GM19238 (cell line): ENCODE measurements at regions not wholly inside any gene's neighbourhood (a gene's known extent, or its start where the extent isn't known, plus 50 kb on each side); places are given as distances from the start of the nearest gene placed in this dataset.
"Not testable (repeated sequence)": the region's sequence is repeated elsewhere in the genome, so short reads cannot be mapped to it uniquely, and the experiment has no call there.

Source experiments
- DNase-seq: peaks from one replicate; pipeline ENCODE4 v3.0.0; 2011; ENCODE audit warnings: low spot score; ENCODE audit not compliant: insufficient read length

DNA sequence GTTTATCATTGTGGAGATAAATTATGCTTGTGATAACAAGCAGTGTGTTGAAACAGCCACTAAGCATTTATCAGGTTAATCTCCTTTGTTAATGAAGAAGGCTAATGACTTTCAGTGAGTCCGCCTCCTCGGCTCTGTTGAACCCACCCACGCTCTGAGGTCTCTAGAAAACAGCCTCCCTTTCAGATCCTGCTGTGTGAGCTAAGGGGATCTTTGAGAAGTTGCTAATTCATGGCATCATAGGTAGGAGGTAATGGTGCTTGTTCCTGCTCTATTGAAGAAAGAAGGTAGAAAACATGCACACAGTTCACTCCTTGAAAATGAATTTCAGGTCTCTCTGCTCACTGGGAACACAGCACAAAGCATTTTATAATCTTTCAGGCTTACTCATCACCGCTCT is 483.9 kb downstream of the AACS start:
- DNase-seq, result no peak

DNA sequence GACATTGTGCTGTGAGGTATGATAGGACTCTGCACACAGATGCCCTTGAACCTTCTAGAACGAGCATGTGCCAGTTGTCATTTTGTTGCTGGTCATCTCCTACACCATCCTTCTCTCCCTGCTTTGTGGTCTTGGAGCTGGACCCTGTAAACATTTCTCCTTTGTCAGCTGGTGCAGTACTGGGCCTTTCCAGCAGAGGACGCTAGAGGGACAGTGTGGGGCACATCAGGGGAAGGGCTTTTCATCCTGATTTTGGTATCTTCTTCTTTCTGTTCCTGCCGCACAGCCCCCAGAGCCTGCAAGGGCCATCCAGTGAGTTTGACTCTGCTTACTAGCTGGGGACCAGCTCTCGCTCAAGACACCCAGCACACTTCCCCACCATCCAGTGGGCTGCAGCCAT is 484.6 kb downstream of the AACS start:
- no peak for DNase-seq

DNA sequence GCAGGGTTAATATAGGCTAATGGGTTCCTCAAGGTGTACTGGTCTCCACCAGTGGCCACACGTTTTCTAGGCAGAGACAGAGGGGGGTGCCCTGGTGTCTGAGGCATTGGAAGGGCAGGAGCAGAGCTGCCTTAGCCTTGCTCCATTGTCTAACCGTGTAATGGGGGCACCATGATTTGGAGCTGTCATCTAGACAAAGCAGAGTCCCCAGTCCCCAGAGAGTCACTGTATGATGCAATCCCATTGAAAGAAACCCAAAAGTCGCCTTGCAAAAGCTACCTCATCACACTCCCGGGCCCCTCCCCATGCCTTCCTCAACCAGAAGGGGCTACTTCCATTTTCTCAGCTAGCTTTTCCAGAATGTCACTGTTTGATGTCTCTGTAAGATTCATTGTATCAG is 487.1 kb downstream of the AACS start:
- no peak for DNase-seq

DNA sequence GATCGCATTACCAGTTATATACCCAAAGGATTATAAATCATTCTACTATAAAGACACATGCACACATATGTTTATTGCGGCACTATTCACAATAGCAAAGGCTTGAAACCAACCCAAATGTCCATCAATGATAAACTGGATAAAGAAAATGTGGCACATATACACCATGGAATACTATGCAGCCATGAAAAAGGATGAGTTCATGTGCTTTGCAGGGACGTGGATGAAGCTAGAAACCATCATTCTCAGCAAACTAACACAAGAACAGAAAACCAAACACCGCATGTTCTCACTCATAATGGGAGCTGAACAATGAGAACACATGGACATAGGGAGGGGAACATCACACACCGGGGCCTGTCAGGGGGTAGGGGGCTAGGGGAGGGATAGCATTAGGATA is 495.8 kb downstream of the AACS start:
- not testable (repeated sequence) for DNase-seq

DNA sequence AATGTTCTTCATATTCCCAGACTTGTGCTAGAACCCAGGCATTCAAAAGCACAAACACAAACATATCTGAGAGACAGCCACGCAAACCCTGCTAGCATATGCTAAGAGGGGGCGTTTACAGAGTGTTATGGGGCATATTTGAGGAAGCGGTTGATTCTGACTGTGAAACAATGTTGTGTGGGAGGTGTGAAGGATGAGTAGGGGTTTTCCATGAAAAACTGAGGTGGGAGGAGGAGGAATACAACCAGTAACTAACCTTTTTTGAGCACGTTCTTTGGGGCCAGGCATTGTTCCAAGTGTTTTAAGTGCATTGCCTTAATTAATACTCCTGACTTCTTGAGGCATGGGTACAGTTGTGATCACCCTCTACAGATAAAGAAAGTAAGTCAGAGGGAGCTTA is 499.5 kb downstream of the AACS start:
- no peak for DNase-seq

DNA sequence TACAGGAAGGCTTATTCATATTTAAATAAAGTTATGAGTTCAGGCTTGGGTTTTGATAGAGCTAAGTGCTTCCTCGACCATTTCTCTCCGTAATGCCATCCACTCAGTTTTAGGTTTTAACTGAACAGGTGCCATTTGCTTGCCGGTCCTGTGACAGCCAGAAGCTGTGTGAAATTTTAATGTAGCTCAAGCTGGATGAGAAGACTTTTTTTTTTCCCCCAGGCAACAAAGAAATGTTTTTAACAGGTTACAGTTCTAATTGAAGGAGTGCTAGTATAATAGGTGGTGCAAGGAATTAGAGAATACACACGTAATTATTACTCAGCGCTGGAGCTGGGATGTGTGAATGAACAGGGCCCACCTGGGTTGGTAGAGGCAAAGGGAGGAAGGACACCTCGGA is 502.3 kb downstream of the AACS start:
- no peak for DNase-seq

DNA sequence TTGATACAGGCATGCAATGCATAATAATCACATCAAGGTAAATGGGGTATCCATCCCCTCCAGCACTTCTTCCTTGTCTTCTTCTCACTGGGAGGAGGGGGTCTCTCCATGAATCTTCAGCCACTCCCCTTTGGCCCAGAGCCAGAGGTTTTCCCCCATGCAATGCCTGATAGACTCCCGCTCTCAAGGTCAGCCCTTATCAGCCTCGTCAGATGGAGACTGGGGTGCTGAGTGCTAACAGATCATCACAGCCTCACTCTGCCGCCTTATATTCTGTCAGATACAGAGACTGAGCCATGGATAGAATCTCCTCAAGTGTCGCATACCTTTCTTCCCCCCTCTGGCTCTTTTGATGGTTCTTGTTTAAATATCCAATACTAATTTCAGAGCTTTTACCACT is 503.1 kb downstream of the AACS start:
- DNase-seq, result no peak

DNA sequence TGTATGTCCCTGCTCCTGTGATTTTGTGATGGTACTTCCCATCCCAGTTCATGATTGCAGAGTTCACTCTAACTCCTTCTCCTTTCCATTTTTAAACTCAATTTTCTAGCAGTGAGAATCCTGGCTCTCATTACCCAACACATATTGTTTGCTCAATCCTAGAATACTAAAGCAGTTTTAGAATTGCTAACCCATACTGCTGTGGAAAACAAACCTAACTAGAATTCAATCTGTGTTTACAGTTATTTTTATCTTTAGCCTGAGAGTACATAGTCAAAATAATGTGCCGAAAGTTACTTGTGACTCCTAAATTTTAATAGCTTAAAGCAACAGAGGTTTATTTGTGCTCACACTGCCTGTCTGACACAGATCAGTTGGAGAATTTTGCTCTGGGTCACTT is 508.0 kb downstream of the AACS start:
- no peak for DNase-seq

DNA sequence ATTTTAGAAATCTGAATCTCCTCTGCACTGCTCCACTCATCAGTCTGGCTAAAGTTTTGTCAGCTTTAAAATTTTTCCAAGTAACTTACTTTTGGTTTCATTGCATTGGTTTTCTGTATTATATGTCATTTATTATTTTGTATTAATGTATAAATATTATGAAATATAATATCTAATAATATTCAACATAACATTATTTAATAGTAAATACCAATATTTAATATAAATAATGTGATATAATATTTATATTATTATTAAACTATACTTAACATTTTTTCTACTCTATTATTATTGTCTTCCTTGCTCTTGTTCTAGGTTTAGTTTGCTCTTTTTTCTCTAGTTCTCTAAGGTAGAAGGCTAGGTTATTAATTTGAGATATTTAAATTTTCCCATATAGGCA is 512.1 kb downstream of the AACS start:
- no peak for DNase-seq

DNA sequence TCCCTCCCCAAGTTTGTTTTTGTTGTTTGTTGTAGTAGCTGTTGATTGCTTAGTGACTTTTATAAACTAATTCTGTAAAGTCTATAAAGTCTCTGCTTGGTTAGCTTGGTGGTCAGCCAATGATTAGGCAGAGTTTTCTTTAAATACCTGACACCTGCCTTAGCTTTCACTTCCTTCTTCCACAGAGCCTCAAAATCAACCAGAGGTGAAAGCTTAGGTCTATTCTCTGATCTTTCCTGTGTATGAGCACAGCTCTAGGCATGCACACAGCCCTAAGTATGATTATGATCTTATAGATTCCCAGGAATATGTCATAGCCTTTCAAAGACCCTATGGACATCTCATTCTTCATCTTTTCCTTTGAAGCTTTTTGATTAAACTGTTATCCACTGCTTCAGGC is 514.7 kb downstream of the AACS start:
- no peak for DNase-seq

DNA sequence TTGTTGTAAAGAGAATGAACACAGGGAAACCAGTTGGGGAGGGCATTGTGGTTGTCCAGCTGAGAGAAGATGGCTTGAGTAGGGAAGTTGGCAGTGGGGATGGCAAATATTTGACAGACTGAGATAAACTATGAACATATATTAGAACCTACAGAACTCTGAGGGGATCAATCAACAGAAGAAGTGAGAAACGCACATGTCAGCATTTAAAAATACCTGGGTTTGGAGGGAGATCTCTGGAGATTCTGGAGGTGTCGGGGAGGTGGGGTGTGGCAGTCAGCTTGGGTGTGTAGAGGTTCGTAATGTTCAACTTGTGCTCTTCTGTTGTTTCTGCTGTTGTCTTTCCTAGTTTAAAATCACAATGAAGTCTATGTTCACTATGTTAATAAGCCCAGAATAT is 517.8 kb downstream of the AACS start:
- DNase-seq, result no peak

DNA sequence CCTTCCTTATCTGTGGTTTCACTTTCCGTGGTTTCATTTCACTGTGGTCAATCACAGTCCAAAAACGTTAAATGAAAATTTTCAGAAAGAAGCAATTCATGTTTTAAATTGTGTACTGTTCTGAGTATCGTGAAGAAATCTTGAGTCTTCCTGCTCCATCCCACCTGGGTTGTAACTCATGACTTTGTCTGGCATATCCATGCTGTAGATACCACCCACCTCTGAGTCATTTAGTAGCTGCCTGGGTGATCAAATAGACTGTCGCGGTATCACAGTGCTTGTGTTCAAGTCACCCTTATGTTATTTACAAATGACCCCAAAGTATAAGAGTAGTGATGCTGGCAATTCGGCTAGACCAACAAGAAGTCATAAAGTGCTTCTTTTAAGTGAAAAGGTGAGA is 521.2 kb downstream of the AACS start:
- DNase-seq, result no peak

DNA sequence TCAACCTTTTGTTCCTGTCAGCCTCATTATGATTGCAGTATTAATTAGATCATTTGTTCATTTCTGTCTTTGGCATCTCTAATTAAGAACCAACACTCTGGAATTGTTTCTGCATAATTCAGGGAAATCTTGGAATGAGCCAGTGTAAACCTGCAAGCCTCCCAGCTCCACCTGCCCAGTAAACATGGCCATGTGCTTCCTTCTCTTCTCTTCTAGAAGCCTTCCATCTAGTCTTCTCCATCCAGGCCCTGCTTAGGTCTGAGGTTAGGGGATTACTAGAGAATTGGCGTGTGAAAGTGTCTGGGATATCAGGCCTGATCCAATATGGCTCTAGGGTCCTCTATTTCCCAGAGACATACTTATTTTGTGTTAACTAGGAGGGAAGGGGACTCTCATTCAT is 528.0 kb downstream of the AACS start:
- DNase-seq, result no peak

DNA sequence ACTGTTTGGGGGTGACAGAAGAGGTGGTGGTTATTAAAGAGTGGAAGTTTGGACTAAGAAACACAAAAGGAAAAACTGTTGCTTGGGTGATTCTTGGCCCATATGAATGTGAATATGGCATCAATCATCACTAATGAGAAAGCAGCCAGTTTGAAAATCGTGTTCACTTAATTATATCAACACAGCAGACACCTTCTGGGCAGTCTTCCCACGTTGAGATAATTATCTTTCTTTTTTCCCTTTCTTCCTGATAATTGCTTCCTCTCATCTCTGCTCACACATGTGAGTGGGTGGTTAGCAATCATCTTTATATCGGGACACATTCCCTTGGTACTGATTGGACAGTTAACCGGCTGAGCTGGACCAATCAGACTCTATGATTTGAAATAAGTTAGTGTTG is 539.7 kb downstream of the AACS start:
- no peak for DNase-seq

DNA sequence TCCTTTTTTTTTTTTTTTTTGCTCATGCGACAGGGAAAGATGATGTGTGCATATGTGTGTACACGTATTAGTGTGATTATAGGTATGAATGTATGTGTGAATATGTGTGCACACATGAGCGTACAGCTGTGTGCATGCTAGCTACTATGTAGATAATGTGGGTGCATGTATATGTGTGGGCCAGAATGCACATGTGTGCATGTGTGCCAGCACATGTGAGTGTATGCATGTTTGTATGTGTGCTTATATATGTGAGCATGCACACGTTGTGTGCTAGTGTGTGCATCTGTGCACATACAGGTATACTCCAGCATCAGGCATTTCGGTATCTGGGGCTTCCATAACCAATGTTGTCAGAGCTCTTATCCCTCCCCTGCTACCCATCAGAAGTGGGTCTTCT is 541.1 kb downstream of the AACS start:
- DNase-seq, result no peak

DNA sequence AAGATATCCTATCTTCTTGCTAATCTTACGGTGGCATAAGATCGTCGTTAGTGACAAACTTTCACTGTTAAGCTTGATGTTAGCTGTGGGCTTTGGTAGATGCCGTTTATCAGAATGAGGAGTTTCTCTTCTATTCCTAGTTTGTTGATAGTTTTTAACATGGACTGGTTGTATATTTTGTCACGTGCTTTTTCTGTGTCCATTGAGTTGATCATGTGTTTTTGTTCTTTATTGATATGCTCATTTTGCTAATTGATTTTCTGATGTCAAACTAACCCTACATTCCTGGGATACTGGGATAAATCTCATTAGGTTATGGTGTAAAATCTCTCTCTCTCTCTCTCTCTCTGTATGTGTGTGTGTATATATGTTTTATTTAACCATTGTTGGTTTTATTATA is 545.1 kb downstream of the AACS start:
- no peak for DNase-seq

DNA sequence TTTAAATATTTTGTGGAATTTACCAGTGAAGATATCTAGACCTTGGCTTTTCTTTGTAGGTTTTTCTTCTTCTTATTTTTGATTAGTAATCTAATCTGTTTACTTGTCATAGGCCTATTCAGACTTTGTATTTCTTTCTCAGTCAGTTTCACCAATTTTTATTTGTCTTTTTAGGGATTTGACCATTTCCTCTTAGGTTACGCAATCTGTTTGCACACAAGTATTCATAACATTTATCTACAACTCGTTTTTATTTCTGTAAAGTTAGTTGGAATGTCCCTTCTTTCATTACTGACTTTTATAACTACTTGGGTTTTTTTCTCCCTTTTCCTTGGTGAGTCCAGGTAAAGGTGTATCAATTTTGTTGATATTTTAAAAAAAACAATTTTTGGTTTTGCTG is 545.7 kb downstream of the AACS start:
- no peak for DNase-seq

DNA sequence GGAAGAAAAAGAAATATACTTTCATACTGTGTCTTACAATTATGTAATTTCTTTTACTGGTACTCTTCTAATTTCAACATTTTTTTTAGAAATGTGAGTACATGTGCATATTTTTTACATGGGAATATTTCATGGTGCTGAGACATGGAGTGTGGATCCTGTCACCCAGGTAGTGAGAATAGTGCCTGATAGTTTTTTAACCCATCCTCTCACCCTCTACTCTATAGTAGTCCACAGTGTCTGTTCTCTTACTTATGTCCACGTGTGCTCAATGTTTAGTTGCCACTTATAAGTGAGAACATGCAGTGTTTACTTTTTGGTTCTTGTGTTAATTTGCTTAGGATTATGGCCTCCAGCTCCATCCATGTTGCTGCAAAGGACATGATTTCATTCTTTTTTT is 548.8 kb downstream of the AACS start:
- no peak for DNase-seq

DNA sequence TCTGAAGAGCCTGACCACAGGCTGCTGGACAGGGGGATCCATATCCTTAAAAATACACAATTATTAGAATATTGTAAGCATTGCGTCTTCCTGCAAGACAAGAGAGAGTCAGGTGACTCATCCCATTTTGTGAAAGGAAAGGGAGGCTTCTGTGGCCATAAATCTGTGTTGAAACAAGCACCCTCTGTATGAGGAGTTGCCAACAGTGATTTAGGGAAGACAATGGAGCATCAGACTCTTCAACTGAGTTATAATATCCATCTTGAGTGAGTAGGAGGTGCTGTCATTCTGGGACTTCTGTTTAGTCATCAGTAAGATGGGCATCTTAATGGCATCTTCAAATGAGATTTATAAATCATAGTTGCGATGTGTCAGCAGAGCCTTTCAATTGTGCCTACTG is 554.5 kb downstream of the AACS start:
- no peak for DNase-seq

DNA sequence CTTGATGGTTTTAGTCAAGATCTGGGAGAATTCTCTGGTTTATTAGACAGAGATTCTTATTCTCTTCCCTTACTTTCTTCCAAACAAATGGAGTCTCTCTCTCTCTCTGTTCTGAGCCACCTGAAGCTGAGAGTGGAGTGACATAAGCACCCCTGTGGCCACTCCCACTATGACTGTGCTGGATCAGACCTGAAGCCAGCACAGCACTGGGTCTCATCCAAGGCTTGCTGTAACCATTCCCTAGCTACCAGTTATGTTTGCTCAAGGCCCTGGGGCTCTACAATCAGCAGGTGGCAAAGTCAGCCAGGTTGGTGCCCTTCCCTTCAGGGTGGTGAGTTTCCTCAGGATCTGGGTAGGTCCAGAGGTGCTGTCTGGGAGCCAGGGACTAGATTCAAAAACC is 568.5 kb downstream of the AACS start:
- no peak for DNase-seq

DNA sequence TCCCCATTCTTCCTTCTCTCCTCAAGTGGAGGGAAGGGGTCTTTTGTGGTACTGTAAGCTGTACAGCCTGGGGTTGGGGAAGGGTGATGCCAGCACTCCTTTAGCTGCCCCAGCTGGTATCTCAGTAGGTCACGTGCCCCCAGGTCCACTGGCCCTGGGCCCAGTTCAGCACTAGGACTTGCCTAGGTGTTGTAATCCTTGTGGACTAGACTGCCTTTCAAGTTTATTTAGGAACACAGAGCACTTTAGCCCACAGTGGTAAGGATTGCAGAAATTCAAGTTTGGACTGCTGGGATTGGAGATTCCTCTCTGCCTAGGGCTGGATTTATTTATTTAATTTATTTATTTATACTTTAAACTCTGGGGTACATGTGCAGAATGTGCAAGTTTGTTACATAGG is 569.6 kb downstream of the AACS start:
- DNase-seq, result no peak

DNA sequence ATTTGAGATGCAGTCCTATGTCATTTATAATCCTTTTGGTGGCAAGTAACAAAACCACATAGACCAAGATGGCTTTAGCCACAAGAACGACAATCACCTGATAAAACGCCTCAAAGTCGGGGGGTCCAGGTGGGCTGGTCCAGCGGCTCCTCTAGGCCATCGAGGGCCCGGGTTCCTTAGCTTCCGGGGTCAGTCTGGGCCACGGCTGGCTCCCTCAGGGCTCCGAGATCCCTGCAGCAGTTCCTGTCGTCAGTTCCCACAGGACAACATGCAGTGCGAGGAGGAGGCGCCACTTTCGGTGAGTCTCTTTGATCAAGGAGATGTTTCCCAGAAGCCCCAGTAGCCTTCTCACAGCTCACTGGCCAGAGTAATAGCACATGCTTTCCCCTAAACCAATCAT is 574.6 kb downstream of the AACS start:
- no peak for DNase-seq

DNA sequence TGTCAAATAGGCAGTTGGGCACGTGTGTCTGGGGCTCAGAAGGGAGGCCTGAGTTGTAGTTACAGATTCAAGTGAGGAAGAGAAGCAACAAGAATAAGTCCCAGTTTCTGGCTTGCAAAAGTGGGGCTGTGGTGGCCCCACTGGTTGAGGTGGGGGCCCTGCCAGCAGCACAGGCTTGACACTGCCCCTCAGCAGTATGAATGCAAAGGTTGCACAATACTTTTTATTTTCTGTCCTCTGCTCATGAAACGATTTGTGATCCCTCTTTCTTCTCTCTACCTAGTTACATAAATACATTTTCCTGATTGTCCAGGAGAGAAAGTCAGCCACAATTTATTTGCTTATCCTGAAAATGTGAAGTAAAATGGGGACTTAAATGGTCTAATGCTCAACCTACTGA is 577.8 kb downstream of the AACS start:
- no peak for DNase-seq

DNA sequence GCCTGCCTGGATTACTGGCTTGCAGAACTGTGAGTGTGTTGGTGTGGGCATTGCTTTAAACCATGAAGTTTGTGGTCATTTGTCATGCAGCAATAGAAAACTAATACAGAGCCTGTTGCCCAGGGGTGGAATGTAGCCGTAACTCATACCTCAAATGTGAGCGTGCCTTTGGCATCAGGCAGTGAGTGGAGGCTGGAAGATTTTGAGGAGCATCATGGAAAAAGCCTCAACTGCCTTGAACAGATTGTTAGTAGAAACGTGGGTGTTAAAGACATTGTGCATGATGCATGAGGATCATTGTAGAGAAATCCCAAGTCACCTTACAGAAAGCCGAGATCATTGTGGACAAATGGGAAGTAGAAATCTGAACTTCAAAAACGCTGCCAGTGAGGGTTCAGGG is 580.5 kb downstream of the AACS start:
- no peak for DNase-seq

DNA sequence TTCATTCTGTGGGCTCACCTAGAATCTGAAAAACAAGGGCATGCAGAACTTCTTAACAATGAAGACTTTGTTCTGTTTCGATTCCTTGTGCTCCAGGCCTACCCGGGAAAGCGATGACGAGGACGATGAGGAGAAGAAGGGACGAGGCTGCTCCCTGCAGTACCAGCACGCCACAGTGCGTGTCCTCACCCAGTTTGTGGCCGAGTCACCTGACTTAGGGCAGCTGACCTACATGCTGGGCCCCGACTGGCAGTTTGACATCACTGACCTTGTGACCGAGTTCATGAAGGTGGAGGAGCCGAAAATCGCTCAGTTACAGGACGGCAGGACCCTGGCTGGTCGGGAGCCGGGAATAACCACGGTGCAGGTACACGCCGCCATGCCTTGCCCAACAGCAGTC is 585.4 kb downstream of the AACS start:
- DNase-seq, result no peak
